GM19395 (cell line): ENCODE measurements at regions not wholly inside any gene's neighbourhood (a gene's known extent, or its start where the extent isn't known, plus 50 kb on each side); places are given as distances from the start of the nearest gene placed in this dataset.
"Not testable (repeated sequence)": the region's sequence is repeated elsewhere in the genome, so short reads cannot be mapped to it uniquely, and the experiment has no call there.

Source experiments
- ATAC-seq: cut with Tn5 transposase; IDR thresholded peaks from one replicate; pipeline ENCODE4 v1.9.1; 2021; ENCODE audit warnings: mild to moderate bottlenecking, moderate library complexity; ENCODE audit not compliant: unreplicated experiment

GRCh38 chr5:40233268-40233667 is 446.4 kb upstream of the PTGER4 start:
- ATAC-seq = no peak

- ATAC-seq = no peak
These were observed 451.8 kb upstream of the PTGER4 start for GRCh38 chr5:40227931-40228330.

- ATAC-seq = no peak
These were observed 452.3 kb upstream of the PTGER4 start for GRCh38 chr5:40227366-40227765.

GRCh38 chr5:40226906-40227305 is 452.8 kb upstream of the PTGER4 start:
- no peak for ATAC-seq

- ATAC-seq = not testable (repeated sequence)
These were observed 454.6 kb upstream of the PTGER4 start for GRCh38 chr5:40225147-40225546.

- peak; percentile 22 for ATAC-seq
These were observed 455.3 kb upstream of the PTGER4 start for GRCh38 chr5:40224421-40224820.

- peak; percentile 59 for ATAC-seq
These were observed 455.8 kb upstream of the PTGER4 start for GRCh38 chr5:40223884-40224402.

GRCh38 chr5:40221796-40222195 is 457.9 kb upstream of the PTGER4 start:
- ATAC-seq = no peak

- ATAC-seq = no peak
These were observed 458.5 kb upstream of the PTGER4 start for GRCh38 chr5:40221255-40221654.

GRCh38 chr5:40220260-40220659 is 459.5 kb upstream of the PTGER4 start:
- ATAC-seq = no peak

GRCh38 chr5:40217553-40217952 is 462.2 kb upstream of the PTGER4 start:
- ATAC-seq = no peak

- ATAC-seq = no peak
These were observed 469.0 kb upstream of the PTGER4 start for GRCh38 chr5:40210694-40211093.

GRCh38 chr5:40206030-40206429 is 473.7 kb upstream of the PTGER4 start:
- no peak for ATAC-seq

- no peak for ATAC-seq
These were observed 475.6 kb upstream of the PTGER4 start for GRCh38 chr5:40204144-40204543.

- ATAC-seq = no peak
These were observed 476.8 kb upstream of the PTGER4 start for GRCh38 chr5:40202814-40203440.

GRCh38 chr5:40198736-40199135 is 481.0 kb upstream of the PTGER4 start:
- no peak for ATAC-seq

GRCh38 chr5:40195574-40195973 is 484.1 kb upstream of the PTGER4 start:
- ATAC-seq = not testable (repeated sequence)

- no peak for ATAC-seq
These were observed 488.6 kb upstream of the PTGER4 start for GRCh38 chr5:40191150-40191549.

- no peak for ATAC-seq
These were observed 507.0 kb upstream of the PTGER4 start for GRCh38 chr5:40172721-40173120.

- ATAC-seq = no peak
These were observed 507.7 kb upstream of the PTGER4 start for GRCh38 chr5:40171971-40172370.

GRCh38 chr5:40167283-40167682 is 512.4 kb upstream of the PTGER4 start:
- no peak for ATAC-seq

- no peak for ATAC-seq
These were observed 512.9 kb upstream of the PTGER4 start for GRCh38 chr5:40166802-40167201.
